Colonic mucosa (tissue), 4 donors: ENCODE measurements at regions not wholly inside any gene's neighbourhood (a gene's known extent, or its start where the extent isn't known, plus 50 kb on each side); places are given as distances from the start of the nearest gene placed in this dataset.
"Not testable (repeated sequence)": the region's sequence is repeated elsewhere in the genome, so short reads cannot be mapped to it uniquely, and the experiment has no call there.

Source experiments
- DNase-seq: peaks from one replicate; pipeline ENCODE4 v3.0.0-alpha.2; 2020
- H3K27ac ChIP-seq: fragments of 200-600 bp; one replicate; pipeline ENCODE4 v1.8.0; 2021
- H3K27me3 ChIP-seq: fragments of 200-600 bp; one replicate; pipeline ENCODE4 v1.8.0; 2021
- H3K36me3 ChIP-seq: fragments of 200-600 bp; one replicate; pipeline ENCODE4 v1.8.0; 2021
- H3K4me1 ChIP-seq: fragments of 200-600 bp; one replicate; pipeline ENCODE4 v1.8.0; 2021; ENCODE audit warnings: mild to moderate bottlenecking
- H3K4me3 ChIP-seq: fragments of 200-600 bp; one replicate; pipeline ENCODE4 v1.8.0; 2021
- H3K9ac ChIP-seq, 2 donors: one replicate each; pipeline ENCODE4 v1.7.0; 2013; ENCODE audit warnings: control low read depth in 2 of 2, low read depth in 2 of 2, low read length in 2 of 2
- H3K9me3 ChIP-seq: fragments of 200-600 bp; one replicate; pipeline ENCODE4 v1.8.0; 2021
- CTCF ChIP-seq: fragments of 200-600 bp; IDR thresholded peaks from one replicate; pipeline ENCODE4 v1.8.0; 2022; ENCODE audit warnings: antibody characterized with exemption, mild to moderate bottlenecking
- intact Hi-C: fragments of 100-400 bp; cut with DNase I; formaldehyde crosslinking; loops from one replicate; pipeline ENCODE4 v1.14.1; 2022
- donor health status: healthy.
- donor health status: DM: no; HTN: no; CAD: no.
- donor health status: DM: no; HTN: no; CAD: no.

GRCh38 chr2:8144131-8144631 lies 537.7 kb upstream of the ID2 start:
- no peak overlapping the region for H3K27ac ChIP-seq

GRCh38 chr2:8144785-8145184 lies 537.1 kb upstream of the ID2 start:
- no peaks in the 10 kb centered on the region for H3K9me3 ChIP-seq
- no peak overlapping the region for H3K9ac ChIP-seq
- no peaks in the 10 kb centered on the region for H3K36me3 ChIP-seq
- intact Hi-C loops = no loop called here
- no peak overlapping the region for H3K27ac ChIP-seq
- no peaks in the 10 kb centered on the region for H3K27me3 ChIP-seq
- no peak for DNase-seq
- TF ChIP-seq CTCF = no peak
- H3K4me1 ChIP-seq = no peaks in the 10 kb centered on the region
- H3K4me3 ChIP-seq = no peak overlapping the region

More at GRCh38 chr2:8144131-8144631, 537.7 kb upstream of the ID2 start:
- intact Hi-C loops = no loop called here
- H3K4me1 ChIP-seq = no peaks in the 10 kb centered on the region
- no peak overlapping the region for H3K9ac ChIP-seq
- no peak for TF ChIP-seq CTCF
- no peak for DNase-seq
- H3K4me3 ChIP-seq = no peak overlapping the region
- no peaks in the 10 kb centered on the region for H3K27me3 ChIP-seq
- no peaks in the 10 kb centered on the region for H3K36me3 ChIP-seq
- H3K9me3 ChIP-seq = no peaks in the 10 kb centered on the region

- H3K9ac ChIP-seq, H3K9me3 ChIP-seq, H3K4me1 ChIP-seq, H3K36me3 ChIP-seq, H3K4me3 ChIP-seq, H3K27me3 ChIP-seq, DNase-seq, intact Hi-C loops: not testable (repeated sequence)
- H3K27ac ChIP-seq = peak overlapping the region; percentile 44
Observed at GRCh38 chr2:8145375-8145774, 536.5 kb upstream of the ID2 start.

- no peak overlapping the region for H3K4me3 ChIP-seq
- no peaks in the 10 kb centered on the region for H3K9me3 ChIP-seq
- H3K4me1 ChIP-seq = no peaks in the 10 kb centered on the region
- no peak overlapping the region for H3K9ac ChIP-seq
- no peak for TF ChIP-seq CTCF
- H3K27ac ChIP-seq = peak overlapping the region; percentile 44
- intact Hi-C loops = no loop called here
- no peaks in the 10 kb centered on the region for H3K27me3 ChIP-seq
- H3K36me3 ChIP-seq = no peaks in the 10 kb centered on the region
- peak; percentile 76 for DNase-seq
Observed at GRCh38 chr2:8146132-8147005, 535.5 kb upstream of the ID2 start.

- no peaks in the 10 kb centered on the region for H3K36me3 ChIP-seq
- no peak overlapping the region for H3K9ac ChIP-seq
- no peaks in the 10 kb centered on the region for H3K9me3 ChIP-seq
- no peak overlapping the region for H3K27ac ChIP-seq
- intact Hi-C loops = no loop called here
- TF ChIP-seq CTCF = no peak
- H3K4me1 ChIP-seq = no peaks in the 10 kb centered on the region
- no peak overlapping the region for H3K4me3 ChIP-seq
- no peaks in the 10 kb centered on the region for H3K27me3 ChIP-seq
- peak; percentile 70 for DNase-seq
Observed at GRCh38 chr2:8148260-8149006, 533.4 kb upstream of the ID2 start.
